Ishikawa (cell line): ENCODE measurements at regions not wholly inside any gene's neighbourhood (a gene's known extent, or its start where the extent isn't known, plus 50 kb on each side); places are given as distances from the start of the nearest gene placed in this dataset.

ENCODE experiments used
- EGR1 ChIP-seq: IDR thresholded peaks from 2 replicates; pipeline ENCODE4 v1.6.1; 2012
- EP300 ChIP-seq: IDR thresholded peaks from 2 replicates; pipeline ENCODE4 v1.6.1; 2012; ENCODE audit warnings: borderline replicate concordance
- FOXM1 ChIP-seq: IDR thresholded peaks from 2 replicates; pipeline ENCODE4 v1.6.1; 2012; ENCODE audit warnings: low read depth, borderline replicate concordance
- MAX ChIP-seq: IDR thresholded peaks from 2 replicates; pipeline ENCODE4 v1.6.1; 2012
- REST ChIP-seq: IDR thresholded peaks from 2 replicates; pipeline ENCODE4 v1.6.1; 2012; ENCODE audit warnings: low read depth, mild to moderate bottlenecking
- TAF1 ChIP-seq: IDR thresholded peaks from 2 replicates; pipeline ENCODE4 v1.6.1; 2012; ENCODE audit warnings: low read depth, mild to moderate bottlenecking
- TCF12 ChIP-seq: IDR thresholded peaks from 2 replicates; pipeline ENCODE4 v1.6.1; 2012; ENCODE audit warnings: low read depth
- TEAD4 ChIP-seq: IDR thresholded peaks from 2 replicates; pipeline ENCODE4 v1.6.1; 2012
- YY1 ChIP-seq: IDR thresholded peaks from 2 replicates; pipeline ENCODE4 v1.6.1; 2012; ENCODE audit warnings: low read depth

GRCh38 chr3:166243511-166243910 is 406.3 kb upstream of the BCHE start:
- no peak for TF ChIP-seq TEAD4
- no peak for TF ChIP-seq TAF1
- TF ChIP-seq TCF12 = no peak
- TF ChIP-seq MAX = no peak
- TF ChIP-seq FOXM1 = no peak
- no peak for TF ChIP-seq REST
- no peak for TF ChIP-seq EGR1
- TF ChIP-seq YY1 = no peak
- no peak for TF ChIP-seq EP300
